ENCODE measurements at regions not wholly inside any gene's neighbourhood (a gene's known extent, or its start where the extent isn't known, plus 50 kb on each side); places are given as distances from the start of the nearest gene placed in this dataset.

DNA sequence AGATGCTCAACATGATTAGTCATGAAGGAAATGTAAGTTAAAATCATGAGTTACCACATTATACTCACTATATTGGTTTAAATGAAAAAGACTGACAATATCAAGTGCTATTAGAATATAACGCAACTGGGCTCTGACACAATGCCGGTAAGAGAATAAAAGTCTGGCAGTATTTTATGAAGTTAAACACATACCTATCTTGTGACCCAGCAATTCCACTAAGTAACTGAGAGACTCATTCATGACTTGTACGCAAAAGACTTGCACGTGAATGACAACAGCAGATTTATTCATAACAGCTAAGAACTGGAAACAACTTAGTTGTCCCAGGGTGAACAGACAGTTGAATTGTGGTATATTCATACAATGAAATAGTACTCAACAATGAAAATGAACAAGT is 342.1 kb downstream of the SLC4A3 start:
- no peaks in the 10 kb centered on the region for H3K36me3 ChIP-seq (ENCODE audit: control insufficient read depth in 2 of 2, insufficient read depth in 2 of 2, low read length in 1 of 2)
- H3K4me3 ChIP-seq (ENCODE audit: low read length in 2 of 2), result no peak overlapping the region
- no peak for DNase-seq (ENCODE audit: low read depth in 6 of 9, low spot score in 9 of 9)
- no peaks in the 10 kb centered on the region for H3K9me3 ChIP-seq (ENCODE audit: control insufficient read depth in 2 of 2, insufficient read depth in 1 of 2, low read length in 1 of 2)
- no peaks in the 10 kb centered on the region for H3K4me1 ChIP-seq (ENCODE audit: control insufficient read depth in 2 of 2, insufficient read depth in 2 of 2, low read length in 2 of 2)
- H3K27me3 ChIP-seq (ENCODE audit: control insufficient read depth in 2 of 2, insufficient read depth in 1 of 2, low read length in 1 of 2), result no peaks in the 10 kb centered on the region
- no peak overlapping the region for H3K27ac ChIP-seq (ENCODE audit: low read depth in 1 of 2, low read length in 1 of 2)
- 98% methylated on average over 4 of the region's 4 CpGs for WGBS

DNA sequence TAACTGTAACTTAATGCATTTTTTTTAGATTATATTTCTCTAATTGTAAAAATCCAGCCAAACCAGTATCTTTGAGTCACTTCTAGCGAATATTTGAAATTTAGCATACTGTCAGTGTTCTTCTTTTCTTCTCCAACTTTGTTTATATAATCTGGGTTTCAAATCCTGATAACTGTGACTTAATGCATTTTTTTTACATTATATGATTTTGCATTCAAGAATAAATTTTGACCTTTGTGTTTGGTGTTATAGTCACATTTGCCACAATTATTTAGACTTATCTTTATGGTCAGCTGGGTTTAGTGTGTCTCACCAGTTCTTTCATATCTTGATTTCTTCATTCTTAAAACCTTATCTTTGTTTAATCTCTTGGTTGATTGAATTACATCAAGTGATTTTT is 345.7 kb downstream of the SLC4A3 start:
- no peak for DNase-seq (ENCODE audit: low read depth in 6 of 9, low spot score in 9 of 9)
- no peaks in the 10 kb centered on the region for H3K36me3 ChIP-seq (ENCODE audit: control insufficient read depth in 2 of 2, insufficient read depth in 2 of 2, low read length in 1 of 2)
- no peak overlapping the region for H3K27ac ChIP-seq (ENCODE audit: low read depth in 1 of 2, low read length in 1 of 2)
- no peaks in the 10 kb centered on the region for H3K9me3 ChIP-seq (ENCODE audit: control insufficient read depth in 2 of 2, insufficient read depth in 1 of 2, low read length in 1 of 2)
- WGBS, result 85% methylated on average over 1 of the region's 1 CpG
- H3K27me3 ChIP-seq (ENCODE audit: control insufficient read depth in 2 of 2, insufficient read depth in 1 of 2, low read length in 1 of 2), result no peaks in the 10 kb centered on the region
- H3K4me3 ChIP-seq (ENCODE audit: low read length in 2 of 2), result no peak overlapping the region
- H3K4me1 ChIP-seq (ENCODE audit: control insufficient read depth in 2 of 2, insufficient read depth in 2 of 2, low read length in 2 of 2), result no peaks in the 10 kb centered on the region

DNA sequence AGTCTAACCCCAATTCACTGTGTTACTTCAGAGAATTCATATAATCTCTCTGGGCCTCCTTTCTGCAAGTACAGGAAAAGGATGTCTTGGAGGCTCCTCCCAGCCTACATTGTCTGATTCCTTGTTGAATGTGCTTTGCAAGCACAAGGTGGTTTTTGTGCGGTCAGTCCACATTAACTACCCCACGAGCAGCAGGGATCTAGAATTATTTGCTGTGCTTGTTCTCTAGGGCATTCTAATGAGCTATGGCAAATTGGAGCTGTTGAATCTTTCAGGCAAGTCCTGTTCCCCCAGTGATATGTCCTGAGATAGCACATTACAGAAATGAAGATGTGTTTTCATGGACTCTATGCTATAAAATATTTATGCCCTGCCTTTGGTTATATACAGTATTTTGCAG is 349.4 kb downstream of the SLC4A3 start:
- no peaks in the 10 kb centered on the region for H3K36me3 ChIP-seq (ENCODE audit: control insufficient read depth in 2 of 2, insufficient read depth in 2 of 2, low read length in 1 of 2)
- no peaks in the 10 kb centered on the region for H3K4me1 ChIP-seq (ENCODE audit: control insufficient read depth in 2 of 2, insufficient read depth in 2 of 2, low read length in 2 of 2)
- WGBS, result 91% methylated on average over 2 of the region's 2 CpGs
- no peak overlapping the region for H3K4me3 ChIP-seq (ENCODE audit: low read length in 2 of 2)
- H3K9me3 ChIP-seq (ENCODE audit: control insufficient read depth in 2 of 2, insufficient read depth in 1 of 2, low read length in 1 of 2), result no peaks in the 10 kb centered on the region
- no peak for DNase-seq (ENCODE audit: low read depth in 6 of 9, low spot score in 9 of 9)
- no peaks in the 10 kb centered on the region for H3K27me3 ChIP-seq (ENCODE audit: control insufficient read depth in 2 of 2, insufficient read depth in 1 of 2, low read length in 1 of 2)
- H3K27ac ChIP-seq (ENCODE audit: low read depth in 1 of 2, low read length in 1 of 2), result no peak overlapping the region

DNA sequence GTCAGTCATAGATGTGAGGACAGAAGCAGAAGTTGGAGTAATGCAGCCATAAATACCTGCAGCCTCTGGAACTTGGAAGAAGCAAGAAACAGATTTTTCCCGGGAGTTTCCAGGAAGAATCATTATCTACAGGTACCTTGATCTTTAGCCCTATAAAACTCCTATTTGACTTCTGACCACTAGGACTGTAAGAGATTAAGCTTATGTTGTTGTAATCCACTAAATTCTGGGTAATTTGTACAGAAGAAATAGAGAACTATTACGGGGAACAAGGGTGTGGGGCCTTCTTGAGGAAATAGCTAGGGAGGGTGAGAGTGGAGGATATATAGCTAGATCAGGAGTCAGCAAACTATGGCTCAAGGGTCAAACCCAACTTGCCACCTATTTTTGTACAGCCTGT is 353.2 kb downstream of the SLC4A3 start:
- H3K4me3 ChIP-seq (ENCODE audit: low read length in 2 of 2), result no peak overlapping the region
- no peaks in the 10 kb centered on the region for H3K36me3 ChIP-seq (ENCODE audit: control insufficient read depth in 2 of 2, insufficient read depth in 2 of 2, low read length in 1 of 2)
- no peaks in the 10 kb centered on the region for H3K4me1 ChIP-seq (ENCODE audit: control insufficient read depth in 2 of 2, insufficient read depth in 2 of 2, low read length in 2 of 2)
- WGBS, result 70% methylated on average over 2 of the region's 2 CpGs
- no peaks in the 10 kb centered on the region for H3K27me3 ChIP-seq (ENCODE audit: control insufficient read depth in 2 of 2, insufficient read depth in 1 of 2, low read length in 1 of 2)
- H3K27ac ChIP-seq (ENCODE audit: low read depth in 1 of 2, low read length in 1 of 2), result no peak overlapping the region
- no peak for DNase-seq (ENCODE audit: low read depth in 6 of 9, low spot score in 9 of 9)
- no peaks in the 10 kb centered on the region for H3K9me3 ChIP-seq (ENCODE audit: control insufficient read depth in 2 of 2, insufficient read depth in 1 of 2, low read length in 1 of 2)

DNA sequence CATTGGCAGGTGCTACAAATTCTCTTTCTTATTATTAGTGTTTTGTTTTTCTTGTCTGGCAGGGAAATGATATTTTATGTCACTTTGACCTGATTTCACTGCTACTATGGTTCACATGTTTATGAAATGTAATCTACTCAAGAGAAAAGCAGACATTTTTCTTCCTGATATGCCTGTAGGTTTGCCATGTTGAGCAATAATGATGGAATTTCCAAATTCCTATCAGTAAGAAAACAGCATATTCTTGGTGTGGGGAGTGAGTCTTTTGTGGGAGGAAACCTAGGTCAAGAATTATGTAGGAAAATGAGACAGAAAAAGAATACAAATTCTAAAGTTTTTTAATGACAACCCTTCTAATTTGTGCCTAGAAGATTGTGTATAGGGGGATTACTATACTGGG is 356.4 kb downstream of the SLC4A3 start:
- H3K4me3 ChIP-seq (ENCODE audit: low read length in 2 of 2), result no peak overlapping the region
- no peaks in the 10 kb centered on the region for H3K36me3 ChIP-seq (ENCODE audit: control insufficient read depth in 2 of 2, insufficient read depth in 2 of 2, low read length in 1 of 2)
- DNase-seq (ENCODE audit: low read depth in 6 of 9, low spot score in 9 of 9), result no peak
- no peaks in the 10 kb centered on the region for H3K4me1 ChIP-seq (ENCODE audit: control insufficient read depth in 2 of 2, insufficient read depth in 2 of 2, low read length in 2 of 2)
- H3K27me3 ChIP-seq (ENCODE audit: control insufficient read depth in 2 of 2, insufficient read depth in 1 of 2, low read length in 1 of 2), result no peaks in the 10 kb centered on the region
- H3K27ac ChIP-seq (ENCODE audit: low read depth in 1 of 2, low read length in 1 of 2), result no peak overlapping the region
- H3K9me3 ChIP-seq (ENCODE audit: control insufficient read depth in 2 of 2, insufficient read depth in 1 of 2, low read length in 1 of 2), result no peaks in the 10 kb centered on the region

DNA sequence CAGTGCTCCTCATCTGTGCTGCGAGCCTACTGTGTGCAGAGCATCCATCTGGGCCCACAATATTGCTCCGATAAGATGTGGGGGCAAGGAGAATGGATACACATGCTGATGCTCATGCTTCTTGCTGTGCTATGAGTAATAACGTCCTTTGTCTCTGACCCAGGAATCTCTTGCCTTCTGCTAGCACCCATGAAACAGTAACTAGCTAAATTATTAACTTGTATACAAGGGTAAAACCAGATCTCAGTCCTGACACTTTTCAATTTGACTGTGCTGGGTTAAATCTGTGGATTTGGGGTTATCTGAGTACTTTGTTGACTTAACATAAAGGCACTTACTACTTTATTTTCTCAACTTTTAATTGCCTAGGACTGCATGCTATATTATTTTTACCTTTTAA is 357.6 kb downstream of the SLC4A3 start:
- Histone ChIP-seq H3K27me3 (ENCODE audit: control insufficient read depth in 2 of 2, insufficient read depth in 1 of 2, low read length in 1 of 2) (no peaks in the 10 kb centered on the region), H3K36me3 (ENCODE audit: control insufficient read depth in 2 of 2, insufficient read depth in 2 of 2, low read length in 1 of 2) (no peaks in the 10 kb centered on the region), H3K27ac (ENCODE audit: low read depth in 1 of 2, low read length in 1 of 2) (no peak overlapping the region), H3K4me1 (ENCODE audit: control insufficient read depth in 2 of 2, insufficient read depth in 2 of 2, low read length in 2 of 2) (no peaks in the 10 kb centered on the region), H3K9me3 (ENCODE audit: control insufficient read depth in 2 of 2, insufficient read depth in 1 of 2, low read length in 1 of 2) (no peaks in the 10 kb centered on the region), H3K4me3 (ENCODE audit: low read length in 2 of 2) (no peak overlapping the region)
- WGBS, result 90% methylated on average over 3 of the region's 3 CpGs
- DNase-seq (ENCODE audit: low read depth in 6 of 9, low spot score in 9 of 9), result no peak

DNA sequence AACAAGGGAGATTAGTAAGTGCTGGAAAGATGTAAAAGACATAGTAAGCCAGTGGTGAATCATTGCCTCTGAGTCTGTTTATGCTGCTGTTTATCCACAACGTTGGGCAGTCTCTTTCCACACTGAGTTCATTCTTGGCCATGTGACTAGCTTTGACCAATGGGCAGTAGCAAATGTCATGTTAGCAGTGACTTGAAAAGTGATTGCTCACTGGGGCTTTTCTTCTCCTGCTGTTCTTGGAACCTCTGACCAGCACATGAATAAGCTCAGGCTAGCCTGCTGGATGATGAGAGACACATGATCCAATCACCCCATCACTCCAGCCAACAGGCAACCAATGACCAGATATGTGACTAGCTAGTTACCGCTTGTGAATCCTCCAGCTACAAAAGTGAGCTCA is 360.4 kb downstream of the SLC4A3 start:
- Histone ChIP-seq H3K9me3 (ENCODE audit: control insufficient read depth in 2 of 2, insufficient read depth in 1 of 2, low read length in 1 of 2) (no peaks in the 10 kb centered on the region), H3K36me3 (ENCODE audit: control insufficient read depth in 2 of 2, insufficient read depth in 2 of 2, low read length in 1 of 2) (no peaks in the 10 kb centered on the region), H3K4me3 (ENCODE audit: low read length in 2 of 2) (no peak overlapping the region), H3K27ac (ENCODE audit: low read depth in 1 of 2, low read length in 1 of 2) (no peak overlapping the region), H3K4me1 (ENCODE audit: control insufficient read depth in 2 of 2, insufficient read depth in 2 of 2, low read length in 2 of 2) (no peaks in the 10 kb centered on the region), H3K27me3 (ENCODE audit: control insufficient read depth in 2 of 2, insufficient read depth in 1 of 2, low read length in 1 of 2) (no peaks in the 10 kb centered on the region)
- WGBS, result 82% methylated on average over 2 of the region's 2 CpGs
- DNase-seq (ENCODE audit: low read depth in 6 of 9, low spot score in 9 of 9), result no peak

DNA sequence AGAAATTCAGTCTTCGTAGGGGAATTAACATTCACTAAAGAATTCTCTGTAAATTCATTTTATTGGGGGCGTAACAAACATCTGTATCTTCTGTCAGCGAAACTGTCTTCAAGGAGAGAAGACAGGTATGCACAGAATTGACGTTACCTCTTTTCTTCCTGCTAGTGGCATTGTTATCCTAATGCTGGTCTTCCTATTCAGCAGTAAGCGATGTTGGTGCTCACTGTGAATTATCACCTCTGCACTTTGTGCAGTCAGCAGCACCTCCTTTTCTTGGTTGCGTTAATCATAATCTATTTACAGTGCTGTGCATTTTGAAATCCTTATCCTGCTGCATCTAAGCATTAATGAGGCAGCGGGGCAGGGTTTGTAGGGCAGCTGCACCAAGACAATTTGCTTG is 362.3 kb downstream of the SLC4A3 start:
- no peaks in the 10 kb centered on the region for H3K27me3 ChIP-seq (ENCODE audit: control insufficient read depth in 2 of 2, insufficient read depth in 1 of 2, low read length in 1 of 2)
- no peak overlapping the region for H3K4me3 ChIP-seq (ENCODE audit: low read length in 2 of 2)
- no peaks in the 10 kb centered on the region for H3K4me1 ChIP-seq (ENCODE audit: control insufficient read depth in 2 of 2, insufficient read depth in 2 of 2, low read length in 2 of 2)
- no peak for DNase-seq (ENCODE audit: low read depth in 6 of 9, low spot score in 9 of 9)
- H3K36me3 ChIP-seq (ENCODE audit: control insufficient read depth in 2 of 2, insufficient read depth in 2 of 2, low read length in 1 of 2), result no peaks in the 10 kb centered on the region
- no peaks in the 10 kb centered on the region for H3K9me3 ChIP-seq (ENCODE audit: control insufficient read depth in 2 of 2, insufficient read depth in 1 of 2, low read length in 1 of 2)
- no peak overlapping the region for H3K27ac ChIP-seq (ENCODE audit: low read depth in 1 of 2, low read length in 1 of 2)
- WGBS, result 95% methylated on average over 7 of the region's 7 CpGs

DNA sequence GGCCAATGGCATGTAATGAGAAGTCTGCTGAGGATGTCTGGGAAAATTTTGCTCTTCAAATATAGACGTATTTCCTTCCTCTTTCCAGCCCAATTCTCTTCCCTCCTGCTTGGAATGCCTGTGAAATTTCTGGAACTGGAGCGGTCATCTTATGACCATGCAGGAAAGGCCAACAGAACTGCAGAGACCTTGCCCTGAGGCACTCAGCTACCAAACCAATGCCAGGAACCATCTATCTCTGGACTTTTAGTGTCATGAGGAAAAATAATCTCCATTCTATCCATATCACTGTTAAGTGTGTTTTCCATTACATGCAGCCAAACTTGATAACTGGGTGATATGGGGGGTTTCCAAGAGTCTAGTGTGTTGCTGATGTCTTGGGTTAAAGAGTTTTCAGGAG is 363.7 kb downstream of the SLC4A3 start:
- Histone ChIP-seq H3K9me3 (ENCODE audit: control insufficient read depth in 2 of 2, insufficient read depth in 1 of 2, low read length in 1 of 2) (no peaks in the 10 kb centered on the region), H3K4me1 (ENCODE audit: control insufficient read depth in 2 of 2, insufficient read depth in 2 of 2, low read length in 2 of 2) (peaks cover 0 to 5% of the 10 kb centered on the region in 2 donors), H3K27ac (ENCODE audit: low read depth in 1 of 2, low read length in 1 of 2) (no peak overlapping the region), H3K4me3 (ENCODE audit: low read length in 2 of 2) (no peak overlapping the region), H3K27me3 (ENCODE audit: control insufficient read depth in 2 of 2, insufficient read depth in 1 of 2, low read length in 1 of 2) (no peaks in the 10 kb centered on the region), H3K36me3 (ENCODE audit: control insufficient read depth in 2 of 2, insufficient read depth in 2 of 2, low read length in 1 of 2) (no peaks in the 10 kb centered on the region)
- DNase-seq (ENCODE audit: low read depth in 6 of 9, low spot score in 9 of 9), result no peak
- whole genome bisulfite sequencing, result 84% methylated on average over 2 of the region's 2 CpGs

DNA sequence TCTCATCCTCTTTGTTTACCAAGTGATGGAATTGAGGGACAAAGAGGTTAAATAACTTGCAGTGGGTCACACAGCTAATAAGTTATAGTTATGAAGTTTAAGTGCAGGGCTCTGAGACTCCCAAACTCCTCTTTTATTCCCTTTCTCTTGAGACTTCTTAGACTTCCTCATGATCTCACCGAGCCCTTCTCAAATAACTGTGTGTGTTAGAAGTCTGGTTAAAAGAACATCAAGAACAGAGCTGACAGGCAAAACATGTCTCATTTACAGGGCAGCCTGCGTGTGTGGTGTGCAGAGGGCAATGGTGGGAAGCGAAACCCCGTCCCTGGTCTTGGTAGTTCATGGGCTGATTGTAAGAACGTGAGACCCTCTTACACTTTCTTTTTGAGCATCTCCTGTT is 368.0 kb downstream of the SLC4A3 start:
- Histone ChIP-seq H3K27ac (ENCODE audit: low read depth in 1 of 2, low read length in 1 of 2) (peak overlapping the region in 1 of 2 donors; percentile 51), H3K4me1 (ENCODE audit: control insufficient read depth in 2 of 2, insufficient read depth in 2 of 2, low read length in 2 of 2) (peaks cover 0 to 5% of the 10 kb centered on the region in 2 donors), H3K9me3 (ENCODE audit: control insufficient read depth in 2 of 2, insufficient read depth in 1 of 2, low read length in 1 of 2) (no peaks in the 10 kb centered on the region), H3K36me3 (ENCODE audit: control insufficient read depth in 2 of 2, insufficient read depth in 2 of 2, low read length in 1 of 2) (no peaks in the 10 kb centered on the region), H3K4me3 (ENCODE audit: low read length in 2 of 2) (no peak overlapping the region), H3K27me3 (ENCODE audit: control insufficient read depth in 2 of 2, insufficient read depth in 1 of 2, low read length in 1 of 2) (no peaks in the 10 kb centered on the region)
- no peak for DNase-seq (ENCODE audit: low read depth in 6 of 9, low spot score in 9 of 9)
- 90% methylated on average over 5 of the region's 5 CpGs for whole genome bisulfite sequencing
